ENCODE measurements at regions not wholly inside any gene's neighbourhood (a gene's known extent, or its start where the extent isn't known, plus 50 kb on each side); places are given as distances from the start of the nearest gene placed in this dataset.

DNA sequence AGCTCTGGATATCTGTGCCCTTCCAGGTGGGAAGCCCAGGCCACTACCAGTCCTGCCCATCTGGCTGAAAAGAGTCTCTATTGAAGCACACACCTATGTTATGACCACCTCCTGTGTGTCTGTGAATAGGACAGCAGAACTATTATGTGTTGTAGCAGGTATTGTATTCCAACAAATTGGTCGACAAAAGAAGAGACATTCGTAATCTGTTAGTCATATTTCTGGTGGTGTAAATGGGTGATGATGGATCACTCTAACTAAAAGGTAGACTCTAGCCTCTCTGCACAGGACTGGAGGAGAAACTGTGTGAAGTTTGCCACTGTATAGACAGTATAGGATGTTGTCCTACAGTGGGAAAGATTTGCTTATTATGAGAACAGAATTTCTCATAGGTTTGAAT lies 416.1 kb downstream of the TMEM38B start:
- Histone ChIP-seq H3K36me3 (ENCODE audit: control insufficient read depth, insufficient read depth, low read length) (no peaks in the 10 kb centered on the region), H3K4me3 (ENCODE audit: low read depth, low read length) (no peak overlapping the region), H3K9me3 (ENCODE audit: control insufficient read depth, insufficient read depth, low read depth, low read length) (no peaks in the 10 kb centered on the region), H3K27me3 (ENCODE audit: control insufficient read depth, insufficient read depth, low read length) (no peaks in the 10 kb centered on the region), H3K27ac (ENCODE audit: low read depth, low read length) (no peak overlapping the region), H3K4me1 (ENCODE audit: control insufficient read depth, insufficient read depth, low read length) (0 out of 2 replicates have a peak, but pooled peaks cover 3% of the 10 kb centered on the region), H3K9ac (ENCODE audit: low read length) (no peak overlapping the region)

GRCh38 chr9:106111039-106111730 lies 416.8 kb downstream of the TMEM38B start:
- H3K36me3 ChIP-seq (ENCODE audit: control insufficient read depth, insufficient read depth, low read length): no peaks in the 10 kb centered on the region
- H3K9me3 ChIP-seq (ENCODE audit: control insufficient read depth, insufficient read depth, low read depth, low read length): no peaks in the 10 kb centered on the region
- H3K9ac ChIP-seq (ENCODE audit: low read length): no peak overlapping the region

GRCh38 chr9:106112935-106113334 lies 418.6 kb downstream of the TMEM38B start:
- Histone ChIP-seq H3K4me1 (ENCODE audit: control insufficient read depth, insufficient read depth, low read length) (0 out of 2 replicates have a peak, but pooled peaks cover 3% of the 10 kb centered on the region), H3K27me3 (ENCODE audit: control insufficient read depth, insufficient read depth, low read length) (no peaks in the 10 kb centered on the region), H3K4me3 (ENCODE audit: low read depth, low read length) (no peak overlapping the region), H3K36me3 (ENCODE audit: control insufficient read depth, insufficient read depth, low read length) (no peaks in the 10 kb centered on the region), H3K9me3 (ENCODE audit: control insufficient read depth, insufficient read depth, low read depth, low read length) (no peaks in the 10 kb centered on the region), H3K9ac (ENCODE audit: low read length) (no peak overlapping the region), H3K27ac (ENCODE audit: low read depth, low read length) (no peak overlapping the region)

More at GRCh38 chr9:106111039-106111730, 416.8 kb downstream of the TMEM38B start:
- no peak overlapping the region for H3K4me3 ChIP-seq (ENCODE audit: low read depth, low read length)
- H3K27ac ChIP-seq (ENCODE audit: low read depth, low read length): no peak overlapping the region
- no peaks in the 10 kb centered on the region for H3K27me3 ChIP-seq (ENCODE audit: control insufficient read depth, insufficient read depth, low read length)
- 0 out of 2 replicates have a peak, but pooled peaks cover 3% of the 10 kb centered on the region for H3K4me1 ChIP-seq (ENCODE audit: control insufficient read depth, insufficient read depth, low read length)

- Histone ChIP-seq H3K36me3 (ENCODE audit: control insufficient read depth, insufficient read depth, low read length) (no peaks in the 10 kb centered on the region), H3K9me3 (ENCODE audit: control insufficient read depth, insufficient read depth, low read depth, low read length) (no peaks in the 10 kb centered on the region), H3K27me3 (ENCODE audit: control insufficient read depth, insufficient read depth, low read length) (no peaks in the 10 kb centered on the region), H3K27ac (ENCODE audit: low read depth, low read length) (no peak overlapping the region), H3K4me1 (ENCODE audit: control insufficient read depth, insufficient read depth, low read length) (no peaks in the 10 kb centered on the region), H3K4me3 (ENCODE audit: low read depth, low read length) (no peak overlapping the region), H3K9ac (ENCODE audit: low read length) (no peak overlapping the region)
Observed at GRCh38 chr9:106119176-106119575, 424.8 kb downstream of the TMEM38B start.

GRCh38 chr9:106120071-106120470 lies 425.7 kb downstream of the TMEM38B start:
- no peaks in the 10 kb centered on the region for H3K9me3 ChIP-seq (ENCODE audit: control insufficient read depth, insufficient read depth, low read depth, low read length)

DNA sequence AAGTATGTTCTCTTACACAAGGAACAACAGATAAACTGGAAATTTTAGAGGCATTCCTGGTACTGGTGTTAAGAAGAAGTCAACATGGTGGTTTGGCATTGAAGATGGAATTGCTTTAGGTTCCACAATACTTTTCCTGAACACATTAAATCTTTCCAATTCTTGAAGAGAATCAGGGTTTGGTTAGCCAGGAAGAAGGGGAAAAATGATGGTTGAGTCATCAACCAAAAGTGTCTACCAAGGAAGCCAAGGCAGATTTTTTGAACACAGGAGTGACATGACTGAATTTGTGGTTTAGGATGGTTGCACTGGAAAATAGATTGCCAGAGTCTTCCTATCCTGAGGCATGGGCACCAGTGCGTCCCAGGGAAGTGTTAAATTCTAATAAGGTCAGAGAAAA lies 433.4 kb downstream of the TMEM38B start:
- no peaks in the 10 kb centered on the region for H3K4me1 ChIP-seq (ENCODE audit: control insufficient read depth, insufficient read depth, low read length)
- no peak overlapping the region for H3K27ac ChIP-seq (ENCODE audit: low read depth, low read length)
- no peaks in the 10 kb centered on the region for H3K27me3 ChIP-seq (ENCODE audit: control insufficient read depth, insufficient read depth, low read length)
- H3K36me3 ChIP-seq (ENCODE audit: control insufficient read depth, insufficient read depth, low read length): no peaks in the 10 kb centered on the region
- no peak overlapping the region for H3K4me3 ChIP-seq (ENCODE audit: low read depth, low read length)
- H3K9me3 ChIP-seq (ENCODE audit: control insufficient read depth, insufficient read depth, low read depth, low read length): no peaks in the 10 kb centered on the region
- no peak overlapping the region for H3K9ac ChIP-seq (ENCODE audit: low read length)

More at GRCh38 chr9:106120071-106120470, 425.7 kb downstream of the TMEM38B start:
- Histone ChIP-seq H3K4me1 (ENCODE audit: control insufficient read depth, insufficient read depth, low read length) (no peaks in the 10 kb centered on the region), H3K27me3 (ENCODE audit: control insufficient read depth, insufficient read depth, low read length) (no peaks in the 10 kb centered on the region), H3K4me3 (ENCODE audit: low read depth, low read length) (no peak overlapping the region), H3K27ac (ENCODE audit: low read depth, low read length) (no peak overlapping the region), H3K9ac (ENCODE audit: low read length) (no peak overlapping the region), H3K36me3 (ENCODE audit: control insufficient read depth, insufficient read depth, low read length) (no peaks in the 10 kb centered on the region)

- Histone ChIP-seq H3K36me3 (ENCODE audit: control insufficient read depth, insufficient read depth, low read length) (no peaks in the 10 kb centered on the region), H3K4me3 (ENCODE audit: low read depth, low read length) (no peak overlapping the region), H3K27me3 (ENCODE audit: control insufficient read depth, insufficient read depth, low read length) (no peaks in the 10 kb centered on the region), H3K4me1 (ENCODE audit: control insufficient read depth, insufficient read depth, low read length) (no peaks in the 10 kb centered on the region), H3K9me3 (ENCODE audit: control insufficient read depth, insufficient read depth, low read depth, low read length) (no peaks in the 10 kb centered on the region), H3K9ac (ENCODE audit: low read length) (no peak overlapping the region), H3K27ac (ENCODE audit: low read depth, low read length) (no peak overlapping the region)
Observed at GRCh38 chr9:106130374-106130773, 436.0 kb downstream of the TMEM38B start.

- H3K4me3 ChIP-seq (ENCODE audit: low read depth, low read length): no peak overlapping the region
- no peak overlapping the region for H3K9ac ChIP-seq (ENCODE audit: low read length)
- no peak overlapping the region for H3K27ac ChIP-seq (ENCODE audit: low read depth, low read length)
- H3K27me3 ChIP-seq (ENCODE audit: control insufficient read depth, insufficient read depth, low read length): no peaks in the 10 kb centered on the region
- H3K9me3 ChIP-seq (ENCODE audit: control insufficient read depth, insufficient read depth, low read depth, low read length): no peaks in the 10 kb centered on the region
- H3K4me1 ChIP-seq (ENCODE audit: control insufficient read depth, insufficient read depth, low read length): no peaks in the 10 kb centered on the region
- H3K36me3 ChIP-seq (ENCODE audit: control insufficient read depth, insufficient read depth, low read length): no peaks in the 10 kb centered on the region
Observed at GRCh38 chr9:106143781-106144180, 449.4 kb downstream of the TMEM38B start.

DNA sequence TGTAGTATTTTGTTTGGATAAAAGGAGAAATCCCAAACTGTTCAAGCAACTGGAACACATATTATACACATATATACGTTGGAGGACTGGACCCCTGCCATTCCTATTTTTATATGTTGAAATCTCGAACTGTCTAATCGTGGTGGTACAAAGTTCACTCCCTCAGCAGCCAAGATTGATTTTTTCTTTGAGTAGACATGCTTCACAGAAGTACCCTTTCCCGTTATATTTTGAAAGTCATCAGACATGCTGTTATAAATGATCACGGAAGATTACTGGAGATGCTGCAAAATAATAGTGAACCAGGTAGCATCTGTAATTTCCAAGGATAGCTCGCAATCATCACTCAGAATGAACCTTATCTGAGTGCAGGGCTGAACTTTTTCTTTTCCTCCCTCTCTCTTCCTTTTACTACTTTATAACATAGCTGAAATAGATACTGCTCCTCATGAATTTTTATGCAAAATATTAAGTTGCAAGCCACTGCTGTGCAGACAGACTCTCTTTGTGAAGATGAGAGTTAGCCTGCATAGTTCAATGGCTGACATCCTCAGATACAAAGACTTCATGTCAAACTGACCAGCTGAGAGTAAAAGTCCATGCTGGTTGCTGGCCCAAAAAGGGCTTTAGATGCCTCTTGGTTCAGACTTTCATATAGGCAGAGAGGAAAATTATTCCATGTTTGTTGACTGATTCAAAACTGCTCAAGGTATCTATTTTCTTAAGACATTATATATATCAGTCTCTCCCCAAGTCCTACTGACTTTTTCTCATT lies 451.9 kb downstream of the TMEM38B start:
- Histone ChIP-seq H3K9ac (ENCODE audit: low read length) (no peak overlapping the region), H3K9me3 (ENCODE audit: control insufficient read depth, insufficient read depth, low read depth, low read length) (no peaks in the 10 kb centered on the region), H3K4me3 (ENCODE audit: low read depth, low read length) (no peak overlapping the region), H3K36me3 (ENCODE audit: control insufficient read depth, insufficient read depth, low read length) (no peaks in the 10 kb centered on the region), H3K27ac (ENCODE audit: low read depth, low read length) (no peak overlapping the region), H3K4me1 (ENCODE audit: control insufficient read depth, insufficient read depth, low read length) (no peaks in the 10 kb centered on the region), H3K27me3 (ENCODE audit: control insufficient read depth, insufficient read depth, low read length) (no peaks in the 10 kb centered on the region)

- H3K27ac ChIP-seq (ENCODE audit: low read depth, low read length): no peak overlapping the region
- no peaks in the 10 kb centered on the region for H3K9me3 ChIP-seq (ENCODE audit: control insufficient read depth, insufficient read depth, low read depth, low read length)
- H3K9ac ChIP-seq (ENCODE audit: low read length): no peak overlapping the region
- no peak overlapping the region for H3K4me3 ChIP-seq (ENCODE audit: low read depth, low read length)
- no peaks in the 10 kb centered on the region for H3K36me3 ChIP-seq (ENCODE audit: control insufficient read depth, insufficient read depth, low read length)
- H3K4me1 ChIP-seq (ENCODE audit: control insufficient read depth, insufficient read depth, low read length): no peaks in the 10 kb centered on the region
- H3K27me3 ChIP-seq (ENCODE audit: control insufficient read depth, insufficient read depth, low read length): no peaks in the 10 kb centered on the region
Observed at GRCh38 chr9:106146886-106147285, 452.5 kb downstream of the TMEM38B start.

GRCh38 chr9:106149956-106150355 lies 455.6 kb downstream of the TMEM38B start:
- Histone ChIP-seq H3K9me3 (ENCODE audit: control insufficient read depth, insufficient read depth, low read depth, low read length) (no peaks in the 10 kb centered on the region), H3K4me1 (ENCODE audit: control insufficient read depth, insufficient read depth, low read length) (no peaks in the 10 kb centered on the region), H3K36me3 (ENCODE audit: control insufficient read depth, insufficient read depth, low read length) (no peaks in the 10 kb centered on the region), H3K9ac (ENCODE audit: low read length) (no peak overlapping the region), H3K27ac (ENCODE audit: low read depth, low read length) (no peak overlapping the region), H3K4me3 (ENCODE audit: low read depth, low read length) (no peak overlapping the region), H3K27me3 (ENCODE audit: control insufficient read depth, insufficient read depth, low read length) (no peaks in the 10 kb centered on the region)
